ENCODE measurements at regions not wholly inside any gene's neighbourhood (a gene's known extent, or its start where the extent isn't known, plus 50 kb on each side); places are given as distances from the start of the nearest gene placed in this dataset.
"Not testable (repeated sequence)": the region's sequence is repeated elsewhere in the genome, so short reads cannot be mapped to it uniquely, and the experiment has no call there.

- not testable (repeated sequence) for TF ChIP-seq EZH2 (IDR thresholded peaks at IDR 0.05; ENCODE audit: insufficient read depth, low read length); CTCF (IDR thresholded peaks at IDR 0.05; ENCODE audit: insufficient read depth, low read depth, low read length)
Measured at GRCh38 chr15:20056871-20057270, 484.7 kb downstream of the GOLGA6L6 start.
